GM19025 (cell line): ENCODE measurements at regions not wholly inside any gene's neighbourhood (a gene's known extent, or its start where the extent isn't known, plus 50 kb on each side); places are given as distances from the start of the nearest gene placed in this dataset.
"Not testable (repeated sequence)": the region's sequence is repeated elsewhere in the genome, so short reads cannot be mapped to it uniquely, and the experiment has no call there.

ENCODE experiments used
- ATAC-seq: cut with Tn5 transposase; IDR thresholded peaks from one replicate; pipeline ENCODE4 v1.9.1; 2021; ENCODE audit warnings: mild to moderate bottlenecking, low read depth, moderate library complexity; ENCODE audit not compliant: unreplicated experiment

DNA sequence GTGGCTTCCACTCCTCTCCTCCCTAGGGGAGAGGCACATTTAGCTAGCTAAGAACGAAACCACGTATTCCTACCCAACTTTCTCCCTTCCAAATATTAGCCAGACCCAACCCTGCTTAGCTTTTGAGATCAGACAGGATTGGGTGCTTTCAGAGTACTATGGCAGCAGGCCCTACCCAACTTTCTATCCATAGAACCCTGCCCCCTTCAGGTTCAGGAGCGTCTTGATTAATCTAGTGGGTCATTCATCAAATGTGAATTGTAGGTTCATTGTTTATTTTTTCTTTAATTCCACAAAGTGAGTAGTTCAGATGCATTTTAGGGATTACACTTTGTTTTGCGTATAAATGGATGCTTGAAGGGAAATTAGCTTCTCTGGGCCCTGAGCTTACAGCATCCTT is 188.3 kb downstream of the MIB1 start:
- ATAC-seq = no peak

- no peak for ATAC-seq
These were observed 189.6 kb downstream of the MIB1 start for GRCh38 chr18:21930177-21930576.

- ATAC-seq = no peak
These were observed 193.6 kb downstream of the MIB1 start for GRCh38 chr18:21933931-21934765.

DNA sequence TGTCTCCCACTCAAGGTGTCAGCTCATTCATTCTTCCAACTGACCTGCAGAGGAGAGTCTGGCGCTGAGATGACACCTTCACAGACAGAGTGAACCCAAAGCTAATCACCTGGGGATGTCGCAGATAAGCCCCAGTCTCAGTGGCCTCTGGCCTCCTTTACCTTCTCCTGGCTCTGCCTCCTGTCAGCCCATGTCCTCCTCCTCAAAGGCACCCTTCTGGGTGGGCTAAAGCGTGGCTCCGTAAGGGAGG is 194.1 kb downstream of the MIB1 start:
- ATAC-seq = no peak

GRCh38 chr18:21943456-21943855 is 202.9 kb downstream of the MIB1 start:
- no peak for ATAC-seq

DNA sequence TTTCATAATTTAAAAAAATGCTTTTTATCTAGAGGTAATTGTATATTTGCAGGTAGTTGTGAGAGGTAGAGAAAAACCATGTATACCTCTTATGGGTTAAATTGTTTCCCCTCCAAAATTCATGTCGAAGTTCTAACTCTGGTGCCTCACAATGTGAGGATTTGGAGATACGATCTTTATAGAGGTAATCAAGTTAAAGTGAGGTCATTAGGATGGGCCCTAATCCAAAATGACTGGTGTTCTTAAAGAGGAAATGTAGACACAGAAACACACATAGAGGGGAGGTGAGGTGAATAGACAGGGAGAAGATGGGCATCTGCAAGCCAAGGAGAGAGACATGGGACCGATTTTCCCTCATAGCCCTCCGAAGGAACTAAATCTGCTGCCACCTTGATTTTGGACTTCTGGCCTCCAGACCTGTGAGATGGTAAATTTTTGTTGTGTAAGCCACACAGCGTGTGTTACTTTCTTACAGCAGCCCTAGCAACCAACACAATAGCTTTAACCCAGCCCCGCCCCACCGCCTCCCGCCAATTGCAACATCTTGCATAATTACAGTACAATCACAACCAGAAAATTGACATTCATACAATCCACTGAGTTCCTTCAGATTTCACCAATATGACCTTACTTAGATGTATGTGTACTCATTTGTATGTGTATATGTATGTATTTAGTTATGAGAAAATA is 208.9 kb downstream of the MIB1 start:
- ATAC-seq = no peak

DNA sequence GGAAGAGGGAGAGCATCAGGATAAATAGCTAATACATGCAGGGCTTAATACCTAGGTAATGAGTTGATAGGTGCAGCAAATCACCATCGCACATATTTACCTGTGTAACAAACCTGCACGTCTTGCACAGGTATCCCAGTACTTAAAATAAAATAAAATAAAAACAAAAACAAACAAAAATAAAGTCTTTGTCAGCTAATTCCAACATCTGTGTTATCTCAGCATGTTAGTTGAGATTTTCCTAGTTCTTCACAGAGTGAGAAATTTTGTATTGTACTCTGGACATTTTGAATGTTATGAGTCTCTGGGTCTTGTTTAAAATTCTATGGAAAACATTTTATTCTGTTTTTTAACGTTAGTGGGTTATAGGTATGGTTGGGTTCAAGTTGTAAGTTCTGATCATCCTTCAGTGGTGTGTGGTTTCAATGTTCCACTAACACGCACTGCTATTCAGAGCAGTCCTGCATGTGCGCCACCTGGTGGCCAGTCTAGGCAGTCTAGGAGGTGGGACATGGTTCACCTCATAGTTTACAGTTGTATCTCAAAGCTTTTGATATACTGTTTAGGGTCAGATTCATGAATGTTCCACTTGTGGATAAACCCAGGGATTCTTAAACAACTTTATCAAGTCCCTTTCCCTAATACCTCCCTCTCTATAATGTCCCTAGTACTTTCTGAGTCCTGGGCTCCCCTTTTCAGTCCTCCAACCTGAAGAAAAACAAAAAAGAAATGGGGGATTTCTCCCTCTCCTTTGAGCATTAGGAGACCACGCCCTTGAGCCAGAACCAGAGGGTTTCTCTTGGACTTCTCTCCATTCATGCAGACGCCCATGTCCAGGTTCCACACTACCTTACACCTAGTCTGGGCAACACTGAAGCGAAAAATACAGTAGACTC is 213.4 kb upstream of the GATA6 start:
- ATAC-seq = peak; percentile 87

DNA sequence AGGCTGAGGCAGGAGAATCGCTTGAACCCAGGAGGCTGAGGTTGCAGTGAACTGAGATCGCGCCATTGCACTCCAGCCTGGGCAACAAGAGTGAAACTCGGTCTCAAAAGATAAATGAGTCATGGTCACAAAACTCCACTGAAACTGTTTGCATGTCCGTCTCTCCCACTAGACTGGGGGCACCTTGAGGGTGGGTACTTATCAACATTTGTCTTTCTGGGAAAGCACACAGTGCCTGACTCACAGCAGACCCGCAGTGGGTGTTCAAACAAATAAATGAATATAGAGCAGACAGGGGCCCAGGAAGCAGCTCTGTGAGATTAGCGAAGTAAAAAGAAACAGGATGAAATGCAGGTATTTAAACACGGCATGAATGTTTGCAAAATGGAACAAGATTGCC is 211.1 kb upstream of the GATA6 start:
- no peak for ATAC-seq

GRCh38 chr18:21958707-21959450 is 210.5 kb upstream of the GATA6 start:
- no peak for ATAC-seq

- no peak for ATAC-seq
These were observed 209.2 kb upstream of the GATA6 start for GRCh38 chr18:21960189-21960588.

DNA sequence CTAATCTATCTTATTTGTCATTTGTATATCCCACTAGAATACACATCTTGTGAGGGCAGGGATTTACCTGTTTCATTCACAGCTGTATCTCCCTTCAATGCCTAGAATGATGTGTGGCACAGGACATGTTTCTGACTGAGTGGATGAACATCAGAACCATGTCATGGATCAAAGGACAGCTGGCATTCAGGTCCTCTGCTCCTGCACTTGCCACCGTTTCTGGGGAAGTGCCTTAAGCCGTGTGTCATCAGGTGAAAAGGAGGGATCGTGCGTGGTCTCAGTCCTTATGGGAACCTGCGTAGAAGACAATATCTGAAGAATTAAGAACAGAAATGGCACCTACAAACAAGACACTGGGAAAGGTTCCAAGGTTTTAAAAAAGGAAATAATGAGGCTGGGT is 206.1 kb upstream of the GATA6 start:
- ATAC-seq = no peak

GRCh38 chr18:21968338-21968737 is 201.1 kb upstream of the GATA6 start:
- no peak for ATAC-seq

GRCh38 chr18:21972281-21972680 is 197.1 kb upstream of the GATA6 start:
- ATAC-seq = no peak

GRCh38 chr18:21975954-21976353 is 193.4 kb upstream of the GATA6 start:
- not testable (repeated sequence) for ATAC-seq

DNA sequence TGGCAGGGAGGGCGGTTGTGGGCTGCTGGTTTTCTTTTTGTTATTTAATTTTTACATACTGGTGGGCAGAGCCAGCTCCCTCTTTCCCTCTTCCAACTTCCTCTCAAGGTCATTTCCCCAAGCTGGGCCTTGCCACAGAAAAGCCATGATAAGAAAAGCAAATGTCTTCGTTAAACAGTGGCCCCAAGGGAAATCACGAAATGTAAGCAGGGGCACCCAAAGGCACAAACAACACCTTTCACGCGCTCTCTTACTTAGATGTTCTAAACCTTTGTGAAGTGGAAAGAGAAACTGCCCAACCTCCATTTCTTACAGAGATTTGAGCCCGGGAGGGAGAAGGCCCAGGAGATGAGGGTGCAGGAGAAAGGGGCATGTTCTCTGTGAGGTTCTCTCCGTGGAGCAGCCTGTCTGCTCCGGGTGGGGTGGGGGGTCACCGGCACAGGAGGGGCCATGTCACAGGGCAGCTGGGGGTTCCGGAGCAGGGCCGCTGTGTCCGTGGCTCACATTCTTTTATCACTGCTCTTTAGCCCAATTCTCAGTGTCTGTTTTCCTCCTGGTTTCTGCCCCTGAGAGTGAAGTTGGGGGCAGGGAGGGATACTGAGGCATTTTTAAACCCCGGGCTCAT is 190.7 kb upstream of the GATA6 start:
- no peak for ATAC-seq

DNA sequence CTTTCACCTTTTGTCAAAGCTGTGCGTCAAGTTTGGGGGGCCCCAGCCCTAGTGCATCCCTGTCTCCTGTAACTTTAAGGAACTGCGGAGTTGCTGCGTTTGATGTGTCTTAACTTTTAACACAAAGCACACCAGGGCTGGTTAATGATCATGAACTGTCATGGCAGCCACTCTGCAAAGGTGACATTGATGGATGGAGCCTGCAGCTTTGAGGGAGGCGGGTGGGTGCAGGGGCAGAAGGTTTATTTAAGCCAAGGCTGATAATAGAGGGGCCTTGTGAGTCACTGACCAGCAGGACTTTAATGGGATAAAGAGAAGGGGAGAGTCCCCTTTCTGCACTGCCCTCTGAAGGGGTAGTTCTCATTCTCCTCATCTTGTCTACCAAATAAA is 190.2 kb upstream of the GATA6 start:
- no peak for ATAC-seq

GRCh38 chr18:21979759-21980158 is 189.6 kb upstream of the GATA6 start:
- ATAC-seq = no peak

DNA sequence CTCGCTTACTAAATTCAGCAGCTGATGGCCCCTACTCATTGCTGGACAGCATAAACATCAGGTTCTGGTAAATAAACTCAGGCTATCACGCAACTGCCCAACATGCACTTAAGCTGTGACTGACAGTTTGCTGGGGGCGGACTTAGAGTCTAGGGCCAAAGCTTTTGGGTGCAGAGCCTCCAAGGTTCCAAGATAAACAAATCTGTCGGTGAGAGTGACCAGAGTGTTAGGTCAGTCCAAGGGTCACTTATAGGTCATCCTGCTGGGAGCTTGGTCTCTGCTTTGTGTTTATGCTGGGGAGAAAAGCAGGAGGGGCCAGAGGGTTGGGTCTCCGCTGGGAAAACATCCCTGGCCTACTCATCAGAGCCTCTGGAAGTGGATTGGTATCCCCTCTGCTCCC is 188.6 kb upstream of the GATA6 start:
- ATAC-seq = no peak

DNA sequence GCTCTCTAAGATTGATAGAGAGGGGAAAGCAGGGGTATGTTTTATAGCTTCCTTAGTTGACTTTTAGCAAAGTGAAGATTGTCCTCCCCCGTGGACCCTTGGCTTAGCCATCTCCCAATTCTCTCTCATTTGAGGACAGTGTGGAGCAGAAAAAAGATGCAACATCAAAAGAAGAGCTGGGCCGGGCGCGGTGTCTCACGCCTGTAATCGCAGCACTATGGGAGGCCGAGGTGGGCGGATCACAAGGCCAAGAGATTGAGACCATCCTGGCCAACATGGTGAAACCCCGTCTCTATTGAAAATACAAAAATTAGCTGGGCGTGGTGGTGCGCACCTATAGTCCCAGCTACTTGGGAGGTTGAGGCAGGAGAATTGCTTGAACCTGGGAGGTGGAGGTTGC is 187.9 kb upstream of the GATA6 start:
- ATAC-seq = not testable (repeated sequence)

GRCh38 chr18:21991081-21991534 is 178.3 kb upstream of the GATA6 start:
- ATAC-seq = no peak
